Stimulated activated CD4-positive, alpha-beta T cell treated with anti-CD3 and anti-CD28 coated beads, TNF-alpha, amount 100 ng/mL, for 24 hours (primary cell): ENCODE measurements at regions not wholly inside any gene's neighbourhood (a gene's known extent, or its start where the extent isn't known, plus 50 kb on each side); places are given as distances from the start of the nearest gene placed in this dataset.

Experiments used
- DNase-seq, 3 experiments: peaks; one replicate each; pipeline ENCODE4 v3.0.0-alpha.2; 2020; ENCODE audit warnings: low read depth in 3 of 3

- no peak for DNase-seq
These were observed 75.6 kb upstream of the NGF start for GRCh38 chr1:115413621-115414020.

GRCh38 chr1:115413208-115413607 is 75.2 kb upstream of the NGF start:
- DNase-seq, result no peak

- no peak for DNase-seq
These were observed 74.7 kb upstream of the NGF start for GRCh38 chr1:115412733-115413132.

GRCh38 chr1:115412286-115412685 is 74.2 kb upstream of the NGF start:
- DNase-seq, result no peak

GRCh38 chr1:115411371-115412063 is 73.5 kb upstream of the NGF start:
- no peak for DNase-seq

GRCh38 chr1:115409094-115410015 is 71.3 kb upstream of the NGF start:
- DNase-seq, result no peak

- DNase-seq, result no peak
These were observed 70.5 kb upstream of the NGF start for GRCh38 chr1:115408533-115408932.

GRCh38 chr1:115404911-115405310 is 66.9 kb upstream of the NGF start:
- DNase-seq, result no peak

GRCh38 chr1:115402753-115403184 is 64.7 kb upstream of the NGF start:
- DNase-seq, result no peak

GRCh38 chr1:115401676-115402075 is 63.6 kb upstream of the NGF start:
- no peak for DNase-seq

GRCh38 chr1:115400891-115401290 is 62.8 kb upstream of the NGF start:
- DNase-seq, result no peak

GRCh38 chr1:115400426-115400825 is 62.4 kb upstream of the NGF start:
- DNase-seq, result no peak

- DNase-seq, result no peak
These were observed 60.7 kb upstream of the NGF start for GRCh38 chr1:115398745-115399144.
